Iris pigment epithelial cell (primary cell): ENCODE measurements at regions not wholly inside any gene's neighbourhood (a gene's known extent, or its start where the extent isn't known, plus 50 kb on each side); places are given as distances from the start of the nearest gene placed in this dataset.

Experiments used
- DNase-seq: peaks from one replicate; pipeline ENCODE4 v3.0.0-alpha.2; 2011; ENCODE audit warnings: low read depth

DNA sequence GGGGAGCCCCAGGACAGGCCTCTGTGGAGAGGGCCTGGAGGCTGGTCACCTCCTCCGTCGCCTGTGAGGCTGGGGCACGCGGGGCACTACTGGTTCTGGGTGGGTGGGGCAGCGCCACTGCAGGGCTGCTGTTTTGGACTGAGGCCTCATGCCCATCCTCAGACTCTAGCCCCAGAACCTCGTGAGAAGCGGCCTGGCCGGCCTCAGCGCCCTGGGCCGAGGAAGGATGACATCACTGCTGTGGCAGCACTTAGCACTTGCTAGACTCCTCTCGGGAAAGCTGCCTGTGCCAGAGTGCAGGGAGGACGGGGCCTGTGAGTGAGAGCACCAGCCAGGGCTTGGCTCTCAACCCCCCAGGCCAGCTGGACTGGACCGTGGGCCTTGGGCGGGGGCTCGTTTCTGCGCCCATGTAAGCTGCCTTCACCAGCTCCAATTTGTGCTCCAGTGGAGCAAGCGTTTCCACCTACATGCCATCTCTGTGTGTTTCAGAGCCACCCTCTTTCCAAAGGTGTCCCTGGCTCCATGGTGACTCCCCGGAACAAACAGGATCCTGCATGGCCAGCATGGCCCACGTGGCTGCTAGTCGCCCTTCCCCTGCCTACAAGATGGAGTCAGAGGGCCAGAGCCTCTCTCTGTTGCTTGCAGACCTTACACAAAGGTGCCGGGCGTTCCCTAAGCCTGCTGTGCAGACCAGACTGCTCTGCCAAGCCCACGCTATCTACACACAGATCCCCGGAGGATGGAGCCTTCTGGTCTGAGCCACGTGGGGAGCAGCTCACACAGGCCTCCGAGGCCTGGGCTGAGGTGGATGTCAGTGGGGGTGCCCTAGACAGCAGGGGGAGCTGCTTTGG, 102.9 kb downstream of the CTTN start:
- no peak for DNase-seq

DNA sequence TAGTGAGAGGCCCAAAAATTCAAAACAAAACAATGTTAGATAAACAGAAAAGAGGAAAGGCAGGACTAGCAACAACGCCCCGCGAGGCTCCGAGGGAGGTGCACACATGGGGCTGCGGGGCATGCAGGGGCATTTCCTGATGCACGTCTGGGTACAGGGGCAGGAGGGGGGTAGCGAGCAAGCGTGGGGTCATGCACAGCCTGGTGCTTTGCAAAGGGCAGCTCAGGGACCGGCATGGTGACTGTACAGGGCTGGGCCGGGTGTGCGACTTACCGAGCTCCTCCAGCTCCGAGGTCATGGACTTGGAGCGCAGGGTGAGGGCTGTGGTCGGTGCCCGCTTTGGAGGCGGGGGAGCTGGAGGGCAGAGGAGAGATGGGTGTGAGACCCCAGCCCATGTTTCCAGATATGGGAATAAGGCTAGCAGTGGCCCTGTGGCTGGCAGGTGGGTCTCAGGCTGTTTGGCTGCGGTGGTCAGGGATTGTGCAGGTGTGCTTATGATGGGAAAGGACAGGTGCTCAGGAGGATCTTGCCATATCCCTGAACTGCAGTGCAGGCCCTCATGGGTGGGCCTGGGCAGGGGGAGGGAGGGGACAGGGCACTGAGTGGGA, 103.7 kb downstream of the CTTN start:
- DNase-seq, result no peak

DNA sequence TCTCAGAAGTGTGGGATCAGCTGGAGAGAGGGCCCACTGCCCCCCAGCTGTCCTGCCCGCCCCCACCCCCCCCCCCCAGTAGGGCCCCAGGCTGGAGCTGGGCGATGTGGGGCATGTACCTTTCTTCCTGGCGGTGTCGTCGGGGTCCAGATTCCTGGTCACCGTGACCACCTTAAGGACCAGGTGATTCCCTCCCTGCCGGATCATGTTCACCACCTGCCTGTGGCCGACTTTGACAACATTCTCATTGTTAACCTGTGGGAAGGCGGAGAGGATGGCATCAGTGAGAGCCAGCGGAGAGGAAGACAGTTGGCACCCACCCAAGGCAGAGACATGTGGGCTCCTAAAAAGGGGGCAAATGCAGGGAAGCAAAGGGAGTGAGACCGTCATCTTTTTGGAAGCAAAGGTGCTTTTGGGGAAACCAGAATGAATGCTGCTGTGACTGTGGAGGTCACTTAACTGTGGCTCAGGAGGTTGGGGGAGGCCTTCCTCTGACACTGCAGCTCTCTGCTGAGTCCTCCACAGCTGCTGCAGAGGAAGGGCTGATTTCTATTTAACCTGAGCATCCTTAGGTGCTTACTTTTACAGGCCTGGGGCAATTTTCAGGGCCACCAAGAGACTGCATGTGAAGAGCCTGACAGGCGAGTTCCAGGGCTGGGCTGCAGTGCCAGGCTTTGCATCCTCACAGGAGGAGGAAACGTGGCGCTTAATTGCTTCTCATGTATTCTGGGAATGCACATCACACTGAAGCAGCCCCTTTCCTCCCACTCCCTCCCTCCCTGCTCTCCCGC, 104.5 kb downstream of the CTTN start:
- no peak for DNase-seq

DNA sequence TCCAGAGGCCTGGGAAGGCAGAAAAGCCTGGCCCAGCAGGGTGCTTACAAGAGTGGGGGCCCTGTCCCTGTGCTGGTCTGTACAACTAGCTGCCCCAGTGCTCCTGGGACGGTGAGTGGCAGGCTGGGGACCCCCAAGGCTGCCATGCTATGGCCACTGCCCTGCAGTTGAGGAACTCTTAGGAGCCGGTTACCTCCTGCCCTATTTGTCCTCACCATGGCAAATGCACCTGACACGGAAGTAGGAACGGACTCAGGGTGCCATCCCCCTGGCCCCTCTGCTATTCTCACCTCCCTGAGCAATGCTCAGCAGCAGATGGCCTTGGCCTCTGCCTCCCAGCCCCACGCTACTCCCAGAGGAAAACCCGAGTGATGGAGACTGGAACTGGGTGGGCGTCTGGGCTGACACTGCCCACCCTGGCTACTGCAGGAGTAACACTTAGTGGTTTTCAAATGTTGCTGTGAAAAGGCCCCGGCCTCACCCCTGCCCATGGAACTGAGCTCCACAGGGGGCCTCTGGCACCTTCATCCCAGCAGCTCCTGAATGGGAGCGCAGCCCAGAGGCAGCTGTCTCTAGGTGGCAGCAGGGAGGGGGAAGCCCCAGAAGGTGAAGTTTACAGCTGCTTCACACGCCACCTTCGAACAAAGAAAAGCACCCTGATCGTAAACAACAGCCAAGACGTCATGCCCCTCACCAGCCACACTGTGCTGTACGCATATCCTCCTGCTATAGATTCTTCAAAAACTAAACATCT, 105.3 kb downstream of the CTTN start:
- no peak for DNase-seq

DNA sequence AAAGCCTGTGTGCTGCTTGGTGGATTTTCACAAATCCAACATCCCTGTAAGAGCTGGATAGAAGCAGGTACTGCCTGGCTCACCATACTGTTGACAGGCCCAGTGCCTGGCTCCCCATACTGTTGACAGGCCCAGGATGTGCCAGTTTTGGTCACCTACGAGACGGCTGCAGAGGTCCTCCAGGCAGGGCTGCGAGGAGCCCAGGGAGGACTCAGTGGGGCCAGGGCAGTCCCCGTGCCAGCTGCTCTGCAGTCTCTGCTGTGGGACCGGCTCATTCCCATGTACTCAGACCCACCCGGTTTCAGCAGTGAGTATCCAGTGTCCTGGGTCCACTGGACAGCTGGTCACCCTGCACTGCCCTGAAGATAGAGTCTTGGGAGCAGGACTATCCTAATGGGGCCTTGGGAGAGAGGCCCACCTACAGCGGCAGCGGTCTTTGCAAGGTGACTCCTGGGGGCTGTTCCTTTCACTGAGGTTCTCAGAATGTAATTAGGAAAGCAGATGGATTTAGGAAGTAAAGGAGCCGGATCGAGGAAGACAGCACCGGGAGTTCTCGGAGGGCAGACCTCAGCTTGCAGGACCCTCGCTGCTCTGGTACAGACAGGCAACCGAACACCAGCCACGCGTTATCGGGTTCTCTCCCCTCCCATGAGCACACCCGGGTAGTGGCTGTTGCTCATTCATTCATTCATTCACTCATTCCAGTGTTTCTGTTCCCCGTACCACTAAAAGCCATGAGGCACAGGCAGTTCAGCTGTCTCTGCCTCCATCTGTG, 106.1 kb downstream of the CTTN start:
- DNase-seq, result no peak

DNA sequence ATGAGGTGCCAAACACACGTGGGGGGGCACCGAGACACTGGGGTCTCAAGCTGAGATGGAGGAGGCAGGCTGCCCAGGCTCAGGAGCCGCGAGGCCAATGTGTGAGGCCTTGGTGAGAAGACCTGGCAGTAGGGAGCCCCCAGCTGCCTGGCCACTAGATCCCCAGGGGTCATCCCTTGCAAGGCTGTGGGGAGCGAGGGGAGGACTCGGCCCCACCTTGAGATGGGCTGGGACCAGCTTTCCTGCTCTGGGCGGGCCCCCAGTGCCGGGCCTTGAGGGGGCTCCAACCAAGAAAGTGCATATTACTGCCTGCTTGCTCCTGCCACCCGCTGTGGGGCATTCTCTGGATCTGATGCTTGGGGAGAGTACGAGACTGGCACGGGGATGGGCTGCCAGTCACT, 107.0 kb downstream of the CTTN start:
- no peak for DNase-seq

DNA sequence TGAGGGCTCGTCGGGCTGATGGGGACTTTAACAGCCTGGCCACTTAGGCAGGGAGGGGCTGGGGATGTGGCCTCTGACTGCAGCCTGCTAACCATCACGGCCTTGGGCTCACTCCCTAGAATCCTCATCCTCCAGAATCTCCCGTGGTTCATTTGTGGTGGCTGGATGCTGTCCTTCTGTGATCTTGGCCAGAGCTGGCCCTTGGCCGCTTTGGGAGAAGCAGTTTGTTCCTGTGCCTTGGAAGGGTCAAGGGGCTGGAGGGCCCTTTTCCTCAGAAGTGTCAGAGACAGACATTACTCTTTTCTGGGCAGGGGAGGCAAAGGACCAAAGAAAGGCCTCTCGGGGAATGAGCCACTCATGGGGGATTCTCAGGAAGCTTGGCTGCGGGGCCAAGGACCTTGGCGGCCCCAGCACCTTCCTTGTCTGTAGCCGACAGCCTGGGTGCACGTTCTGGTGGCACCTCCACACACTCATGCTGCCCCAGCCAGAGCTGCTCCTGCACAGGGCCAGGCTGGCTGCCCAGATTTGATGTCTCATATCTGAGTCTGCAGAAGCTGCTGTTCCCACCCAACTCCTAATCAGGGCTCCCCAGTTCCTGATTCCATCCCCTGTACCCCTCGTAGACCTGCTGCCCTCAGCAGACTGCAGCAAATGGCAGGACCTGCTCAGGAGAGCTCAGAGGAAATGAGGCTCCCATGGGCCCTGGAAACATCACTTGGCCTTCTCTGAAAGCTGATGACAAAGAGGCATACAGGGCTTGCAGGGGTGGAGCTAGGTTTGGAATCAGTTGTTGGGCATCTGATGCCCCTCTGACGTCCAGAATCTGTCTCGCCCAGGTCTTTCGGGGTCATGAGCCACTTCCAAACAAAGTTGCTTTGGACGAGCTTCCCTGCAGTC, 107.7 kb downstream of the CTTN start:
- no peak for DNase-seq

DNA sequence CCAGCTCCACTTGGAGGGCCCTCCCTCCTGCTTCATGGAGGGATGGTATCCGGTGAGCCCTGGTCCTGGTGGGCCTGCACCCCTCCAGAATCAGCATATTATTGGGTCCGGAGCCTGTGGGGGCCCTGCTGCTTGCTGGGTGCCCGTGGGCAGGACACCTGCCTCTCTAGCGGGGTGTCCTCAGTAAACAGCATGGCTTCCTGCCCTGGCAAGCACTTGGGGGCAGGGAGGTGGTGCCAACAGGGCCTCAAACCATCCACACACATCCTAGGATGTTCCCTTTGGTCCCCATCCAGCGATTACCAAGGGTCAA, 108.3 kb downstream of the CTTN start:
- DNase-seq, result no peak

DNA sequence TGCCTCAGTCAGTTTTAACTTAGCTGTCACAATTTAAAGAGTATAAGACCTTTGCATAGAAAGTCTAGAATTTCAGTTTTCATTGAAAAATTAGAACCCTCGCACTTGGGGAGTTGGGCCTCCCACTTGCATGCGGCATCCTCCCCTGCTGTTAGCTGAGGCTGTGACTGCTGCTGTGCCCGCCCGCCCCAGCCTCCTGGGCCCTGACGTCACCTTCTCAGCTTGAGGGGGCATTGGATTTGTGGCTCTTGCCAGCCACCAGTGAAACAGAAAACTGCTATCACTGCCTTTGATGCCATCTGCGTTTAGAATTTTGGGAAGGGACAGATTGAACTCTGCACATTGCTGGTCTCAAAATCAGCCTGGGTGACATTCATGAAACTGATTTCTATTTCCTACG, 108.7 kb downstream of the CTTN start:
- no peak for DNase-seq

DNA sequence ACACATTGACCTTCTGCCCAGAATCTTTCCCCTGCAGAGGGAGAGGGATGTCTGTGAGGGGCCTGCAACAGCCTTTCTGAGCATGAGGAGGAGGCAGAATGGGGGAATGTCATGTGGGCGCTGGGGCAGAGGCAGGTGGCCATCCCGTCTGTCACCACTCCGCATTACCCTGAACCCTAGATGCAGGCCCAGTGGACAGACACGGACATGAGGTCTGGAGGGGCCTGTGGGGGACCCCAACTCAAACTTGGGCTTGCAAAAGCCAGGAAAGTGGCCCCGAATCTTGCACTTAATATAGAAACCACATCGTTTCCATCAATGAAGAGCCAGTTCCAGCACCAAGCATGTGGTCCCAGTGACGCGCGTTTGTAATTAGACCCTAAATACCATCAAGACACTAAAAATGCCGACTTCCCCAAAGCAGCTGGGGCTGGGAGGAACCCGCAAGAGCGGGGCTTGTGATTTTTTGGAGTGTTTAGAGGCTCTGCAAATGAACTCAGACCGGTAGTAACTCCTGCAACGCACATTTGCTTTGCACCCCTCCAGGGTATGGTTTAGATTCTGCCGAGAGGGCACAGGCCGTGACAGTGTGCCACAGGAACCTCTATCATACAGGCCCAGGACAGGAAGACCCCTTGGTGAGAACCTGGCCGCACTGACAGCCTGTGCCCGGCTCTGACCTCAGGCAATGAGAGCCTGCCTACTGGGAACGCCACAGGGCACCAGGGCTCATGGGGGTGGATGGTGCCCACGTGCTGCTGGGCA, 109.3 kb downstream of the CTTN start:
- DNase-seq, result no peak

DNA sequence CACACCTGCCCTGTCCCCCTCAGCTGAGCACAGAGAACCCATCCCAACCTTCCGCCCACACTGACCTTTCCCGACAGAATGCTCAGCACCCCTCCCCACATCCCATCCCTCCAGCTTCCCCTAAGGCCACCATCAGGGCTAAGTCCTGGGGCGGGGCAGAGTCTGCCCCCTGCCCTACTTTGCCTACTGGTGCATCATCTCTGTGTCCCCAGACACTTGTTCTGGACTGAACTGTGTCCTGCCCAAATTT, 109.8 kb downstream of the CTTN start:
- no peak for DNase-seq

DNA sequence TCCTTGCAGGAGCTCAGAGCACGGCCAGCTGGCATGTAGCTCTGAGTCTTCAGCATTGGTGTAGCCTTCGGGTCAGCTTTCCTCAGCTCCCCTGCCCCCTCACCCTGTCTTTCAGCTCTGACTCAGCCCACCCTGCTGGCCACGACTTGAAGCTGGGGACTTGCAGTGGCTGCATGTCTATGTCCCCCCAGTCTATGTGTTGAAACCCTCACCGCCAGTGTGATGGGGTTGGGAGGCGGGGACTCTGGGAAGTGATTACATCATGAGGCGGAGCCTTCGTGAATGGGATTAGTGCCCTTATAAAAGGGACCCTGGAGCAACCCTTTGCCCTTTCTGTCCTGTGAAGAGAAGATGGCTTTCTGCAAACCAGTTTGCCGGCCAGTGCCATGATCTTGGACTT, 111.1 kb downstream of the CTTN start:
- no peak for DNase-seq

DNA sequence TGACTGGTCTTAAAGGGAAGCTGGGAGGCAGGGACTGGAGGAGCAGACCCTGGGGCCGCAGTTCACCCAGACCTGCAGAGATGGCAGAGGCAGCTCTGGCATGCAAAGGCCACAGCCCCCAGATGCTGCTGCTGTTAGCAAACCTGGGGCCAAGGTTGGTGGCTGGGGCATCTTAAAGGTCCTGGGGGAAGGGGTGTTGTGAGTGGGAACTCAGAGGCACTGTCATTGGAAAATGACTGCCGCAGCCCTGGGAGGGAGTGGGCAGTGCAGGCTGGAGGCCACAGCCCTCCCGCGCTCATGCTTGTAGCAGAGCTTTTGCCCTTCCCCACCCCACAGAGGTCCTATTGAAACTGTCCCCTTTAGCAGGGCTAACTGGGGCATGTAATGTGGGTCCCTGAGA, 111.8 kb downstream of the CTTN start:
- DNase-seq, result no peak

DNA sequence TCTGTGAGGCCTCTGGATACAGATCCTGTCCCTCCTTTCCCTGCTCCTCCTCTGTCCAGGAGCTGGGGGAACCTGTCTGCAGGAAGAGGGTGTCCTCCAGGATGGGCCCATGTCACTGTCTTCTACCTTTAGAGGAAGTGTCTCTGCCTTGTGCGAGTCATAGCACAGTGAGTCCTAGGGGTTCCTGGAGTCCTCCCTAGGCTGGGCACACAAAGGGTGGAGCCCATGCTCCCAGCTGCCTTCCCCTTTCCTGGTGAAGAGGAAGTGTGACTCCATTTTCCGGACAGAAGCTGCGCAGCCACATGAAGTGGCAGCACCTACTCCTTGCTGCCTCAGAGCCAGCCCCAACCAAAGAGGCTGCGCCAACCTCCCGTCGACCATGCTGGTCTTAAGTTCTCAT, 112.2 kb downstream of the CTTN start:
- no peak for DNase-seq

DNA sequence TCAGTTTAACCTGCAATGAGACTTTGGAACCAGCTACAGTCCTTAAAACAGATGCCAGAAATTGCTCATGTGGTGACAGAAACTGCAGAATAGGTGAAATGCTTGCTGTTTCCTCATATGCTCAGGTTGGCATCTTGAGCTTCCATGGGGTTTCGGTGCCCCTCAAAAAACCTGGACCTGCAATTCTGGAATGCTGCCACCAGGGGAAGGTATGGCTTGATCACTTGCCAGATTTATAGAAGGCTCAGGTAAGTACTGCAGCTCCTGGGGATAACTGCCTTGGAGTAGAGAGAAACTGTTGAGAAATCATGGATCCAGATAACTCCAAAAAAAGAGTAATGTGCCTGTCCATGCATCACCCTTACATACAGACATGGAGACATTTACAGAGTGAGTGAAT, 113.0 kb downstream of the CTTN start:
- no peak for DNase-seq

DNA sequence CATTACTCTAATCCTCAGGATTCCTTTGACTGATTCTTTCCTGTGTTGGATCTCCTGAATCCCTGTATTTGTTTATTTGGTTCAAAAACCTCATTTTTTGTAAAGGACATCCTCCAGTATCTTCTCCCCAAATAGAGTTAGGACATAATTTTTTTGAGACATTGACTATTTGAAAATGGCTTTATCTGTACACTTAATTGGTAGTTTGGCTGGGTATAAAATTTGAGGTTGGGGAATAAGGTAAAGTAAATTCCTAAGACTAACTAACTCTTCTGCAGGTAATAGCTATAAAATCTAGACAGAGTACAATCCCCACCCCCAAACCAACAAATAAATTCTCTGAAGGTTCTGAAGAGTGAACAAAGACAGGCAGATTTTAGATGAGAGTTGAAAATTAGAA, 114.4 kb downstream of the CTTN start:
- DNase-seq, result no peak

DNA sequence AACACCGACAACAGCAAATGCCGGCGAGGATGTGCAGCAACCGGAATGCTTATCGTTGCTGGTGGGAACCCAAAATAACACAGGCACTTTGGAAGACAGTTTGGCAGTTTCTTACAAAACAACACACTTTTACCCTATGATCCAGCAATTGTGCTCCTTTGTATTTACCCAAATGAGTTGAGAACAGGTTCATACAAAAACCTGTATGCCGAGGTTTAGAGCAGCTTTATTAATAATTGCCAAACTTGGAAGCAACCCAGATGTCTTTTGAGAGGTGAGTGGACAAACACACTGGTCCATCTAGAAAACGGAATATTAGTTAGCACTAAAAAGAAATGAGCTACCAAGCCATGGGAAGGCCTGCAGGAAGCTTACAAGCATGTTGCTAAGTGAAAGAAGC, 118.9 kb downstream of the CTTN start:
- no peak for DNase-seq

DNA sequence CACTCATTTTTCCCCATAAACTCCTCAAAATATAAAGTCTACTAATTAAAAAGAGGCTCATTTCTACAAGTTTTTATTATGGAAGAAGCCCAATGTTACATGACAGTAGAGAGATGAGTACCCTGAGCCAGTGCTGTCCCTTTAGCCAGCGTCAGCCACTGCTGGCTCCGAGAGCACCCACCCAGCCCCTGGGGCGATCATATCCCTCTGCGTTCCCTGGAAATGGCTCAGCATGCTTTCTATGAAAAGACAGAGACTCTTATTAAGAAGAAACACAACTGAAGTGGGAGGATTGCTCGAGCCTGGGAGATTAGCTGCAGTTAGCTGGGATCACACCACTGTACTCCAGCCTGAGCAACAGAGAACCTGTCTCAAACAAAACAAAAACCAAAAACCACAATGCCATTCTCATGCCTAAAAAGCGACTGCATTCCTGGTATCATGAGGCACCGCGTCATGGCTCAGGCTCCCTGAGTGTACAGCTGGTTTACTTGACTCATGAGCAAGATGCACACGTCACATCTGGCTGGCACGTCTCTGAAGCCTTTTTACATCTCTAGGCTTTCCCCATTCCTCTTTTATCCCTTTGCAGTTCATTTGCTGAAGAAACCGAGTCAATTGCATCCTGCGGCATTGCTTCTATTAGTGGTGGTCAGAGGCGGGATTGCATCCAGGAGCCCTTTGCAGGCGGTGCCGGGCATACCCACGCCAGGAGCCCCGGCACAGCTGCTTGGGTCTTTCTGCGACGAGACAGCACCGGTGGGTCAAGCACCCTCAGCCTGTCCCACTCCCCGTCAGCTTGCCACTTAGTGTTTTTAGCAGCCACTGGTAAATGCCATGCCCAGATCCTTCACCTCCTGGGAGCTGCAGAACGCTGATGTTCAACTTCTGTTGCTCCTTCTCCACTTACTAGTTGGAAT, 119.9 kb downstream of the CTTN start:
- peak; percentile 4 for DNase-seq

DNA sequence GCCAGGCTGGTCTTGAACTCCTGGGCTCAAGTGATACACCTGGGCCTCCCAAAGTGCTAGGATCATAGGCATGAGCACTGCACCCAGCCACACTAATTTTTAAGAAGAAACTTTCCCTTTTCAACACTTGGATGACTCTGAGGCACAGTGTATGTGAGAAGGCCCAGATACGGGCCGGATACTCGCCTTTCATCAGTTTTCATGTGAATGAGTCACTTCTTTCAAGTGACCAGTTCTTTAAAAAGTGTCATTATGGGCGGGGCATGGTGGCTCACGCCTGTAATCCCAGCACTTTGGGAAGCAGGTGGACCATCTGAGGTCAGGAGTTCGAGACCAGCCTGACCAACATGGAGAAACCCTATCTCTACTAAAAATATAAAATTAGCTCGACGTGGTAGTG, 120.8 kb downstream of the CTTN start:
- DNase-seq, result no peak
